Hindlimb muscle (tissue), 1 donor: ENCODE measurements at regions not wholly inside any gene's neighbourhood (a gene's known extent, or its start where the extent isn't known, plus 50 kb on each side); places are given as distances from the start of the nearest gene placed in this dataset.
"Not testable (repeated sequence)": the region's sequence is repeated elsewhere in the genome, so short reads cannot be mapped to it uniquely, and the experiment has no call there.

Experiments
- DNase-seq: peaks from one replicate; pipeline ENCODE4 v3.0.0-alpha.2; 2013

DNA sequence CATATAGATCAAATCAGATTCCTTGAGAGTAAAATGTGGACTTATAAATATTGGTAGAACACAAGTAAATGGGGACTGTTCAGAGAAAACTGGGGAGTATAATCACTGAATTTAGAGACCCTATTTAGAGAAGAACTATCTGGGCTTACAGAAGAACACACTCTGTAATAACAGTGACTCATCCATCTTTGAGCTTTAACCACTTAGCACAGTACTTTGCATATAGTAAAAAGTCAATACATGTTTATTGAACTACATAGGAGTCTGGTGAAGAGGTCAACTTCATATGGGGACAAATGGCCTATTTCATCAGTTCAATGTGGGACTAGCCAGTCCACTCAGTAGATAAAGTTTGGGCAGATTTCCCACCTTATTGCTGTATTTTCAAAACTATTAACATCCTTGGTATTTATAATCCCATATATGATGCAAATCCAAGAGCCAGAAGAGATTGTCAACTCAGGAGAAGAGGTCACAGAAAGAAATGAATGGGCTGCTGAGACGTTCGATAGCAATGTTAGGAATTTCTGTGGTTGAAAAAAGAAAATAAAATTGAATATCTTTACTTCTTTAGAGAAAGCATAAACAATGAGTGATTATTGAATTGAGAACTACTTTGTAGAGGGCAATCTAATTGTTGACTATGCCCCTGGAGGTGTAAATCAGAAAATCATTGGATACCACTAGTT, 119.3 kb upstream of the CACNA2D1 start:
- no peak for DNase-seq

DNA sequence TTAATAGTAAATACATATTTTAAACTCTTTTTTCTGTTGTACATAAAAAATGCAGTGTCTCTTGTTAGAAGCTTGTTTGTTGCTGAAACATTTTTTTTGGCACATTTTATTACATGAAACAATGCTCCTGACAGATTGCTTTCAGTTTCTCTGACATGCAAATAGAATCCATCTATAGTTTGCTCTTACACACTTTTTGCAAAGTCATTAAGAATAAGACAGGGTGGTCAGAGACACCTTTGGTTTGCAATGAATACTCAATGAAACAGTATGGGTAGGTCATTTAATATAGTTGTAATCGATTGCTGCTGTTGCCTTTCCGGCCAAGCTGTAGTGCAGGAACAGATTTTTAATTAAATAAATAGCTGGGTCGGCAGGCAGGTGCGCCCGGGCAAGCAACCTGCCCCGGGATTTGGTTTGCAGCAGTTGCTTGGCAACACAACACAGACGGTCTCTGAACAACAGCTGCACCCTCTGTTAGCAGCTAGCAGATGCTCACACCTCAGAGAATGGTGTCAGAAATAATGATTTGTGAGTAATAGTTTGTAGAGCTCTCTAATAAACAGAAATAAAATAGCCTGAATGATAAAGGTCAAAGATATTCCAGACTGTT, 115.7 kb upstream of the CACNA2D1 start:
- no peak for DNase-seq

DNA sequence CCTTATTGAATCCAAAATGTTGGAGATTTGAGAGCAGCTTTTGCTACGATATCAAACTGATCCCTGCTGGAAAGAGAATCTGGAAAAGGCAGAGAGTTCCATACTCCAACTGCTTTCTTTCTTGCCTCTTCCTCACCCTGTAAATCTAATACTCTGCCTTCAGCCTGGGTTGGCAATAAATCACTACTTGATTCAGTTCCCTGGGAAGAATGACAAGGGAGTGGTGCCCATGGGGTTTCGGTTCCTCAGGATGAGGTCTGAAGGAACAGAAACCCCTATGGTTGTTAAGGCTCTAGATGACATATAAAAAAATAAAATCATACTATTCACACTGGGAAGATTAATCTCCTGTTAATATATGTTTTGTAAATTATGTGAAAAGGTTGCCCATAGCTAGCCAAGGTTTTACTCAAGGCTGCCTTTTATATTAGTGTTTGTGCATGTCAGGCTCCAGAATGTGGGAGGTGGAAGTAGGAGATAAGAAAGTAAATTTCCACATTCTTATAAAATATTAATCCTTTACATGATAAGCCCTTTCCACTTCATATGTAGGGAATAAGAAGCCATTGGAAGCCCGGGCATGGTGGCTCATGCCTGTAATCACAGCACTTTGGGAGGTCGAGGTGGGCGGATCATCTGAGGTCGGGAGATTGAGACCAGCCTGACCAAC, 106.2 kb upstream of the CACNA2D1 start:
- no peak for DNase-seq

DNA sequence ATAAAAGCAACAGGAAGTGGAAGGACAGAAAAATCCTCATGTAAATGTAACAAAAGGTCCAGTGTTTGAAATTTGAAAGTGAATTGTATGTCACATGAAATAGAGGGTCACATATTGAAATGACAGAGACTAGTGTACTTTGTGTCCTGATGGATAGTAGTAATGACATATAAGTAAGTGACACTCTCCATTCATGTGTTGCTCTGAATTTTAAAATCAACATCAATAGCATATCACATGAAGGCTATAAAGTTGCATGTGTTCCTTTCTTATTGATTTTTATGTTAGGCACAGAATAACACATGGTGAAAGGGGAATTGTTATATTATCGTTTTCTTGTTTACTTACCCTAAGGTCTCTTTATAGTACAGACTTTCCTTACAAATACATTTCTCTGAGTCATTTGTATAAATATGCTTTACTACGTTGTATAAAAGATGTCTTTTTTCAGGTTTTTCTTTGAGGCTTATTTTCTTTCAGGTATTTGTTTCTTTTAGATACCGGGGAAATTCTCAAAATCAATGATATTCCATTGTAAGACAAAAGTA, 104.6 kb upstream of the CACNA2D1 start:
- no peak for DNase-seq

DNA sequence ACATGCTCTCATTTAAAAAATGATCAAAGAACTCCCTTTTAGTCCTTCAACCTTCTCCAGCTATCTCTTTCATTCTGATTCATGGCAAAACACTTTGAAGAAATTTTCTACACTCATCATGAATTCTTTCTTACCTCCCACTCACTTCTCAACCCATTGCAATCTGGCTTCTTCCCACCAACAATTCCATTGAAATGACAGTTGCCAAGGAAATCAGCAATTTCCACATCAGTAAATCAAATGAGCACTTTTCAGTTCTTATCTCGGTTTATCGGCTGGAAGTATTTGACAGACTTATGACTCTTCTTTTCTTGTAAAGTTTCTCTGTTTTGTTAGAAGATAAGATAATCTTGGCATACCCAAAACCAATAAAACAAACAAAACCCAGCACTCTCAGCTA, 99.1 kb upstream of the CACNA2D1 start:
- no peak for DNase-seq

DNA sequence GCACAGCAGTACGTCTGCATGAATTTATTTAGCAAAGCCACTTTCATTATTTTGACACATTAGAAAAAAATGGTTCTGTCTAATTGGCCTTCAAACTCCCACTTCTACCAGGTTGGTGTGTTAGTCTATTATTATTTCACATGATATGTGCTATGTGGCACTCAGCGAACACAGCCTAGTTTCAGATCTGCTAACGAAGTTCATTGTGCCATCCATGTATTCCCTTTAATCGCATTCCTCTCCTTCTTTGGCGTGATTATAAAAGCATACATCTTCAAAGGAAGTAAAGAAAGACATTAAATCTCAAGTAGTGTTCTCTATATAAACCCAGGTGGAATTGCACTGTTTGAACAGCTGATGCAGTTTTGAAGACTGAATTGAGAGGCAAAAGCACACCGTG, 96.4 kb upstream of the CACNA2D1 start:
- no peak for DNase-seq

DNA sequence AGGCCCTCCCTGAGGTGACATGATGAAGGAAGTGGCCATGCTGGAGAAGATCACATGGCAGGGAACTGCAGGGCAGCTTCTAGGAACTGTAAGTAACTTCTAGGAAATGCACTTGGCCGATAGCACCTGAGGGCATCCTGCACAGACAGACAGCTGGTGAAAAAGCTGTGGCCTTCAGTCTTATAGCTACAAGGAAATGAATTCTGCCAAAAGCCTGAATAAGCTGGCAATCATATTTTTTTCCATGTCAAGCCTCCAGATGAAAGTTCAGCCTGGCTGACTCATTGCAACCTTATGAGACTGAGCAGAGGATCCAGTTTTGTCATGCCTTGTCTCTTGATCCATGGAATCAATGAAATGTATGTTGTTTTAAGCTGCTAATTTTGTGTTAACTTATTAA, 91.1 kb upstream of the CACNA2D1 start:
- peak; percentile 18 for DNase-seq

DNA sequence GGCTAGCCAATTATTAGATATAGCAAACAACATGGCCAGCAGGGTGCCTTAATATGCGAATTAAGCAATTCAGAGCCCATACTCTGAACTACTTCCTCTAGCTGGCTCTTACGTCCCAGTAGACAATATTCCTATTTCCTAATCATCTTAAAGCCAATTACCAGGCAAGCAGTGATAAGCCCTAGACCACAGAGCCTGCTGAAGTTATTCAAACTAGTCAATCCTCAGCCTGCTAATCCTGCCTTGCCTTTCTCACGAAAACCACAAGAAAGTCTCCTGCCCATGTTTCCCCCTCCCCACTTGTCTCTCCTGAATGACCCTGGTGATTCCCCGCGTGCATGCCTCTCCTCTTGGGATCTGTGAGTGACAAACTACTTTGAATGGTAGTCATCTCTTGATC, 86.8 kb upstream of the CACNA2D1 start:
- DNase-seq, result no peak

DNA sequence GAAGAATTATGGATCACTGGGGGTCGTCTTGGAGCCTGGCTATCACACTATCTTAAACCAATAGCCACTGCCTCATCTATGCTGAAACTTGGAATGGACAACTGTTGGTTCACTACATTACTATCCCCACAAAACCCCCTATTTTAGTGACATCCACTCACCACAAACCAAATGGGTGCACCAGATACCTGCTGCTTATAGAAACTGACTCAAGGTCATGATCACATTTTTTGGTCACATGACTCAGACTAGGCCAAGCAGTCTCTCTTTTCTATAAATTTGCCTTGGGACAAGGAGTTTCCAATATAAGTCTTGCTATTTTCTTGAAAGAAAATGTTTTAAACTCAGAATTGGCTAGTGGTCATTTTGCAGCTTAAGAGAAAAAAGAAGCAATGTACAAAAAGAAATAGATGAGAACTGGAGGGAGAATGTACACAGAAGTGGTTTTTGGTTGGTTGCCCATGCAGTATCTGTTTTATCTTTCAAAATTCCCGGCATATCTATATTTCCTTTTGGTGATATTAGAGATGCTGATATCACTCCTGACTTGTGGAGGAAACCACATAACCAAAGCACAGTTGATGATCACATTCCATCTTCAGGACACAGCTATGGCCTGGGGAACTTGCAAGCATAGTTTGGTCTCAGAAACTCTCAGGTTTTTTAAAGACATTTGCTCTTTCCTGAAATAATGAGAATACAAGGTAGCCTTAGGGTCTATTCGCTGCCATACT, 85.2 kb upstream of the CACNA2D1 start:
- no peak for DNase-seq

DNA sequence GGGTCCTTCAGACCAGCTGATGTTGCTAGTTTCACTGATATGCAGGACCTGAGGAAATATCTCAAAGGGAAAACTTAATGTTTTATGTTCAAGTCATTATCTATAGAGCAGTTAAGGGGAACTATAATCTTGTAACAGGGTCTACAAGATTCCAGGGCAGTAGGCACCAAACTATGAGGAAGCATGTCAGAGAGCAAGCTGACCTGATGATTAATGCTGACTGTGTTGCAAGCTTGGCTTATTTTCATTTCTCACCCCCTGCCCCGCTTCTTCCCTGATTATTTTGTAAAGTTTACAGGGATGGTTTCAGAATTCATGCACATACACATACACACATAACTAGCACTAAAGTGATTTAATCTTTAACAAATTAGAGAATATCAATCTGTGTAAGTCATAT, 84.3 kb upstream of the CACNA2D1 start:
- no peak for DNase-seq

DNA sequence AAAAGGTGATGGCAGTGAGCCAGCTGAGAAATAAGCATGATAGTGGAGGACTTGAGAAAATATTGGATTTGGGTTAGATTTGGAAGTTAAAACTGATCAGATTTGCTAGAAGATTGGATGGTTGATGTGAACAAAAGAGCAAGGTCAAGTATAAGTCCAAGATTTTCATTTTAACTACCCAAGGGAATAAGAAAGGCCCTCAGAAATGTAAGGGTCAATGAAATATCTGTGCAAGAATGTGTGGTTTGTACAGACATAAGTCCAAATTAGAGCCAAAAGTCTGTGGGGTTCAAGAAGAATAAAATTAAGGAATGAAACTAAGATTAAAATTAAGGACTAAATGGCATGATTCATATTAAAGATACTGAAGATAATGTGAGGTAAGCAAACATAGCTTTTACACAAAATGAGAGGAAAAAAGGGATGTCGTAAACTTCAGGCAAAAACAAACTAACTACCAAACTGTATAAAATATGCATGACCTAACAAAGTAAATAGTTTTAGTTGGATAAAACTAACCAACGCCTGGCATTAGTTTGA, 78.4 kb upstream of the CACNA2D1 start:
- DNase-seq, result no peak

DNA sequence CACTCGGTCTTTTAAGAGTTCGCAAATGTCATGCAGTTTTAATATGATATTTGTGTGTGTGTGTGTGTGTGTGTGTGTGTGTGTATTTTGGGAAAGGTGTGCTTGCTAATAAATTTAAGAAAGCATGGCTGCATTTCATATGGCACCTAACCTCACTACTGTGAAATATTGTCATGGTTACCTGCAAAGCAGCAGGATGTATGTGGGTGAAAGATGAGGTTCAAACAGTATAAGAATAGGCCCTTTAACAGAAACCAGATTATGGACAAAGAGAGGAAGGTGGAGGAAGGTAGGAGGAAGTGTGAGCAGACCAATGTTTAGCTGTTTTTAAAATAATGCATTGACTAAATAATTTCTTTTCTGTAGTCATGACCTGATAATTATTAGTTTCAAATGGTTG, 73.5 kb upstream of the CACNA2D1 start:
- DNase-seq, result no peak

DNA sequence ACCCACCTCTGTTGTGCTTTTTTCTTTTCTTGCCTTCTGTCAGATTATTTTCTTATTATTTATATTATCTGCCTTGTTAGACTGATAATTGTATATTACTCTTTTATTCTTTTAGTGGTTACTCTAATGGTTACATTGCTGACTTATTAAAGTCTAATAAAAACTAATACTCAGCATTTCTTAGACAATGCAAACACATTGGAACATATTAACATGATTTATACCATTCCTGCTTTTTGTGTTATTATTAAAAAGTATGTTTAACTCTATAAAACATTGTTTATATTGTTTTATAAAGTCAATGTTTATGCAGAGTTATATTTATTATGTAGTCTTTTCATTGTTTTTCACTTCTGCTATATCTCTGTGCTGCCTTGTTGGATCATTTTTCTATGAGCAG, 68.0 kb upstream of the CACNA2D1 start:
- no peak for DNase-seq

DNA sequence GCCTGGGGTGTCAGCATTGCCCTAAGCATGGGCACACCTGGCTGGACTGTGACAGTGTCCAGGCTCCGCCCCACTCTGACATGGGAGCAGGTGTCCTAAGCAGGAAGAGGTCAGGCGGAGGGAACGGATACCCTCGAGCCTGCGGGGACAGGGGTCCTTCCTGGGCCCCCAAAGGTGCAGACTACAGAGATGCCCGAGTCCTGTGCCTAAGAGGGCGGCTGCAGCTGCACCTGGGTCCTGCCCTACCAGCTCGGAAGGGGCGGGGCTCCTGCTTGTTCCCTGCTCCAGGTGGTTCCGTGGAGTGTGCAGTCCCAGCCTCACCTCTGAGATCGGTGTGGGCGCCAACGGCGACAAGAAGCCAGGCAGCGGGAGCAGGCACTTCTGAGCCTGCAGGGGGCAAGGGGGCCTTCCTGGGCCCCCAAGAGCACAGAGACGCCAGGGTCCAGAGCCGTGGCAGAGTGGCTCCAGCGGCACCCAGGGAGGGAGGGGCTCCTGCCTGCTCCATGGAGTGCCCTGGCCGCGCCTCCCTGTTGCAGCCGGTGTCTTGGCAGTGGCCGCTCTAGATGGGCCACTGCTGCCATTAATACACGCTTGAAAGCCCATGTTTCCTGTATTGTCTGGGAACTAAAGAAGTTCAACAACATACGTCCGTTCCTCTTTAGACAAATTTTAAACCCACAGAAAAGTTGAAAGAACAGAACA, 64.5 kb upstream of the CACNA2D1 start:
- DNase-seq, result no peak

DNA sequence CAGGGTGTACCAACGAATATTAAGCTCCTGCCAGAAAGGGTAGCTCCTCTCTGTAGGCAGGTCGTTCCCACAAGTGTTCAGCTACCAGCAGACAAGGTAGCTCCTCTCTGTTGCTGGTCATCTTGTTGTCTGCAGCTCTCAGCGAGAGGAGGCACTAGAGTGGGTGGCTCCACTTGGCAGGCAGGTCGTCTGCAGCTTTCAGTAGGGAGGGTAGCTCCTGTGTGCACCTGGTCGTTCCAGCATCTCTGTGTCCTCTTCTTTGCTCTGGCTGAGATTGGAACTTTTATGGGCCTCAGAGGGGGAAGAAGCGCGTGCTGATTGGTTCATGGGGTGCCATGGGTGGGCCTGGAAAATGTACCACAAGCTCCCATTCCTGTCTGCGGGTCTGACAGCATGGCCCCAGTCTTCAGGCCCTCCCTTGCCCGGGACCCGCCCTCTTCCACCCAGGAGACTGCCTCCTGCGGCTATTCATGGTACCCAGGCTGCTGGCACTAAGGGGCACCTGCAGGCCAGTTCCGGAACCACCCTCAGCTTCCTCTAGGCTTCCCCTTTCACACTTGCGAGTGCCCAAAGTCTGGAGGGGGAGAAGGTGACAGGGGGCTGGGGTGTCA, 63.9 kb upstream of the CACNA2D1 start:
- no peak for DNase-seq

DNA sequence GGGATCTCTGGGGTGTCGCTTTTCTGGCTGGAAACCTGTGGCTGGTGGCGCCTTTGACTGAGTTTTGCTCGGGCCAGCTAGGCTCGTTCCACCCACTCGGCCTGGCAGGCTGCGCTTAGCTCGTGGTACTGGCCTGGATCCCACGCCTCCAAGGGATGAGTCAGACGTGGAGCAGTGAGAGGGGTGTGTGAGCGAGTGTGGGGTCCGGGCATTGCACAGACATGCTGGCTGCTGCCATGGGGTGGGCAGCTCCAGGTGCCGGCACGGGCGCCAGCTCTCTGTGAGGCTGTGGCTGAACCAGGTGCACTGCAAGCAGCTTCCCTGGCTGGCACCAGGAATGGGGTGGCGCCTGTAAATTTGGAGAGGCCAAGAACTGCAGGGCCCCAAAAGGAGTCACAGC, 63.1 kb upstream of the CACNA2D1 start:
- DNase-seq, result no peak

DNA sequence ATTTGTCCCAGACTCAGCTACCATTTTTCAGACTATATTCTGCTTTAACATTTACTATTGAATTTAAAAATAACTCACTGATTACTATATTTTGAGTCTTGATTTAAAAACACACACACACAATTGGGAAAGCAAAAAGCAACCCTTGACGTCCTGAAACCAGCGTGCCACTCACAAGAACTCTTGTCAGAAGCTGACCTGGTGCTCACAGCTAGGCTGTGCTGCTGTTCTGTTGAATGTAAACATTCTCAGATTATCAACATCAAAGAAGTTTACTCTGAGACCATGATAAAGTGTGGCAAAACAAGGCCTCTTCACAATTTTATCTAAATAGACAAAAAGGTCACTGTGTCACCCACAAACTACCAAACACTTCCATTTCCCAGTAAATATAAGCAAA, 62.6 kb upstream of the CACNA2D1 start:
- no peak for DNase-seq

DNA sequence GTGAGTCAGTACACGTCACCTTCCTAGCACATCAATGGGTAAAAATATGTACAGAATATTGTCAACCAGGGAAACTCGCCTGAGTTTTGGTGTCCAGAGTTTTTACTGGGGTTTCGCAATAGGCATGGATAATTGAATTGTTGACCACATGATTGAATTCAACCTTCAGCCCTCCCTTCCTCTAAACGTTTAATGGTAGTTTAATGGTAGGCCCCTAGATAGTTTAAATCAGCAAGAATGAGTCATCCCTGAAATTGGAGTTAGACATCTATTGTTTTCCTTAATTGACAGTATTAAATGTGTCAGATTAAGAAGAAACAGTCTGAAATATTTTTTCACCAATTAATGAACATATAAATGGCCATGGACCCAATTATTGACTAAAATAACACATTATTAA, 57.8 kb upstream of the CACNA2D1 start:
- DNase-seq, result no peak

DNA sequence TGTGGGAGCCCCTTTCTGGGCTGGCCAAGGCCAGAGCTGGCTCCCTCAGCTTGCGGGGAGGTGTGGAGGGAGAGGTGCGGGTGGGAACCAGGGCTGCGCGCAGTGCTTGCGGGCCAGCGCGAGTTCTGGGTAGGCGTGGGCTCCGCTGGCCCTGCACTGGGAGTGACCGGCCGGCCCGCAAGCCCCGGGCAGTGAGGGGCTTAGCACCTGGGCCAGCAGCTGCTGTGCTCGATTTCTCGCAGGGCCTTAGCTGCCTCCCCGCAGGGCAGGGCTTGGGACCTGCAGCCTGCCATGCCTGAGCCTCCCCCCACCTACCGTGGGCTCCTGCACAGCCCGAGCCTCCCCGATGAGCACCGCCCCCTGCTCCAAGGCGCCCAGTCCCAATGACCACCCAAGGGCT, 56.0 kb upstream of the CACNA2D1 start:
- DNase-seq, result not testable (repeated sequence)

DNA sequence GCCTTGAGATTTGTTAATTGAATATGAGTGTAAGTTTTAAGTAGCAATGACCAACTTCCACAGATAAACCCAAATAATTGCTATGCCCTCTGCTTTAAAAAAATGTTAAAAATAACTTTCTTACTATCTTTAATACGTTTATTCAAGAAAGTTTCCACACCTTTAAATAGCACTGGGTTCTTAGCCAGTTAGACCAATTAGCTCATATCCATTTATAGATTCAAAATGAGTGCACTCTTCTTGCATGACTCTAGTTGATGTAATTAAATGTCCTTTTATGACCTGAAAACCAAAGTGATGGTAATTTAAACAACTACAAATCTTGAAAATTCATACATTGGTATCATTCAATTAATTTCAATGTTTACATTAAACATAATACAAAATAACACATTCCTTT, 50.8 kb upstream of the CACNA2D1 start:
- DNase-seq, result no peak
